ENCODE measurements at regions not wholly inside any gene's neighbourhood (a gene's known extent, or its start where the extent isn't known, plus 50 kb on each side); places are given as distances from the start of the nearest gene placed in this dataset.

DNA sequence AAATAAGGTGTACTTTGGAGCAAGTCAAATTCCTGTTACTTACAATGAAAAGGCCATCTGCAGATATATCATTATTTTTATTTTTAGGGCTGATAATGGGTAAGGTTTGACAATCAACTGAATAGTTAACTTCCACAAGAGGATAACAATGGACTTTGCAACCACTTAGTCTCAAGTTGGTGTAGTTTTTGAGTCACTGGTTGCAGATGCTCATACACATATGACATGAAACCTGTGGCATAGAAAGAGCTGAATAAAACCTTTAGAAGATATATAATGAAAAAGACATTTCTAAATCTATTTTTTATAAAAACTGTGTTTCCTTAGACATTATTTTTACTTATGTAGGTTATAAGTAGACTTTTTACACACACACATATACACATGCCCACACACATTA lies 2110.9 kb downstream of the PCDH7 start:
- no peak overlapping the region for H2BK20ac ChIP-seq (ENCODE audit: low read length)
- H3K4me2 ChIP-seq (ENCODE audit: insufficient read depth in 1 of 2, low read depth in 2 of 2, low read length in 2 of 2) = no peak overlapping the region
- no peak overlapping the region for H3K18ac ChIP-seq (ENCODE audit: extremely low read depth, low read length)
- TF ChIP-seq GTF2F1 (IDR thresholded peaks at IDR 0.05; ENCODE audit: borderline replicate concordance, low read depth, low read length) (no peak), HDAC2 (IDR thresholded peaks at IDR 0.05; ENCODE audit: borderline replicate concordance in 1 of 2, low read depth in 2 of 2, low read length in 2 of 2) (no peak), GABPA (IDR thresholded peaks at IDR 0.05; ENCODE audit: borderline replicate concordance, insufficient read depth, low read length) (no peak), CEBPB (IDR thresholded peaks at IDR 0.05; ENCODE audit: low read depth, low read length) (no peak), SAP30 (IDR thresholded peaks at IDR 0.05; ENCODE audit: insufficient read depth, insufficient replicate concordance, low read length) (no peak), SP2 (IDR thresholded peaks at IDR 0.05; ENCODE audit: low read length) (no peak), TEAD4 (IDR thresholded peaks at IDR 0.05; ENCODE audit: low read depth, low read length) (no peak), FOSL1 (IDR thresholded peaks at IDR 0.05; ENCODE audit: insufficient read depth, low read depth, low read length) (no peak), CHD1 (IDR thresholded peaks at IDR 0.05; ENCODE audit: low read depth, low read length) (no peak), PHF8 (conservative IDR thresholded peaks at IDR 0.05; ENCODE audit: low read depth, low read length) (no peak), CHD2 (IDR thresholded peaks at IDR 0.05; ENCODE audit: low read length) (no peak), TBP (IDR thresholded peaks at IDR 0.05; ENCODE audit: low read depth, low read length) (no peak), POU5F1 (IDR thresholded peaks at IDR 0.05; ENCODE audit: low read depth, low read length) (no peak)
- TF ChIP-seq, protein P1, sequence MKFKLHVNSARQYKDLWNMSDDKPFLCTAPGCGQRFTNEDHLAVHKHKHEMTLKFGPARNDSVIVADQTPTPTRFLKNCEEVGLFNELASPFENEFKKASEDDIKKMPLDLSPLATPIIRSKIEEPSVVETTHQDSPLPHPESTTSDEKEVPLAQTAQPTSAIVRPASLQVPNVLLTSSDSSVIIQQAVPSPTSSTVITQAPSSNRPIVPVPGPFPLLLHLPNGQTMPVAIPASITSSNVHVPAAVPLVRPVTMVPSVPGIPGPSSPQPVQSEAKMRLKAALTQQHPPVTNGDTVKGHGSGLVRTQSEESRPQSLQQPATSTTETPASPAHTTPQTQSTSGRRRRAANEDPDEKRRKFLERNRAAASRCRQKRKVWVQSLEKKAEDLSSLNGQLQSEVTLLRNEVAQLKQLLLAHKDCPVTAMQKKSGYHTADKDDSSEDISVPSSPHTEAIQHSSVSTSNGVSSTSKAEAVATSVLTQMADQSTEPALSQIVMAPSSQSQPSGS (IDR thresholded peaks at IDR 0.05; ENCODE audit: low read length) = no peak
- FAIRE-seq = no peak
- H3K9me3 ChIP-seq (ENCODE audit: insufficient read depth in 2 of 2, low read depth in 1 of 2, low read length in 1 of 2) = peaks cover 14 to 18% of the 10 kb centered on the region in 2 experiments
- H3K36me3 ChIP-seq (ENCODE audit: control insufficient read depth in 2 of 4, insufficient read depth in 4 of 4, low read length in 3 of 4) = no peaks in the 10 kb centered on the region
- H3K14ac ChIP-seq (ENCODE audit: insufficient read length) = no peak overlapping the region
- no peak overlapping the region for H3K4ac ChIP-seq (replicated peaks; ENCODE audit: insufficient read length, low read depth, low read length)
- H3K27me3 ChIP-seq (replicated peaks in 1 of 4; ENCODE audit: control insufficient read depth in 3 of 4, extremely low read depth in 1 of 4, insufficient read depth in 3 of 4, low read length in 3 of 4) = no peaks in the 10 kb centered on the region
- H2BK15ac ChIP-seq (ENCODE audit: low read length) = no peak overlapping the region
- H2AK5ac ChIP-seq (ENCODE audit: low read depth, low read length) = no peak overlapping the region
- H3K4me1 ChIP-seq (replicated peaks in 1 of 4; ENCODE audit: control insufficient read depth in 3 of 4, insufficient read depth in 4 of 4, low read length in 3 of 4) = no peaks in the 10 kb centered on the region
- H3K27ac ChIP-seq (ENCODE audit: low read depth, low read length) = no peak overlapping the region
- no peaks in the 10 kb centered on the region for H3K79me1 ChIP-seq (ENCODE audit: low read depth, low read length)
- no peak overlapping the region for H3K23ac ChIP-seq (ENCODE audit: insufficient read length)
- H2BK120ac ChIP-seq (replicated peaks; ENCODE audit: low read depth, low read length) = no peak overlapping the region
- H3K4me3 ChIP-seq (ENCODE audit: extremely low read depth in 1 of 4, insufficient read depth in 2 of 4, low read depth in 3 of 4, low read length in 4 of 4) = no peak overlapping the region
- no peak overlapping the region for H4K8ac ChIP-seq (ENCODE audit: extremely low read depth, insufficient read depth, low read length)
- no peak overlapping the region for H2AFZ ChIP-seq (ENCODE audit: low read length)
- ChIA-PET CTCF (ENCODE audit: partially characterized antibody) (no interaction called here), POLR2A (ENCODE audit: partially characterized antibody) (no interaction called here)
- no peak overlapping the region for H3K9ac ChIP-seq (replicated peaks in 1 of 4; ENCODE audit: extremely low read depth in 1 of 4, low read depth in 3 of 4, low read length in 3 of 4)
- no peak overlapping the region for H4K91ac ChIP-seq (replicated peaks; ENCODE audit: insufficient read length, low read length)
- no peaks in the 10 kb centered on the region; the same call in 1 of the 2 replicates for H3K23me2 ChIP-seq (ENCODE audit: low read depth, low read length)
- no peak overlapping the region for H2BK5ac ChIP-seq (ENCODE audit: low read depth, low read length)
- H3K79me2 ChIP-seq (ENCODE audit: control insufficient read depth in 1 of 2, insufficient read depth in 2 of 2, low read length in 2 of 2) = no peaks in the 10 kb centered on the region
- no peak overlapping the region for H2BK12ac ChIP-seq (ENCODE audit: low read depth, low read length)
- H3K56ac ChIP-seq (replicated peaks; ENCODE audit: insufficient read length, low read depth, low read length) = no peak overlapping the region
- H4K5ac ChIP-seq (ENCODE audit: insufficient read length, low read depth, low read length) = no peak overlapping the region
- H4K20me1 ChIP-seq (replicated peaks in 1 of 2; ENCODE audit: control insufficient read depth in 1 of 2, insufficient read depth in 2 of 2, low read length in 2 of 2) = no peaks in the 10 kb centered on the region
- no peak for DNase-seq (ENCODE audit: low read depth in 1 of 2, low spot score in 2 of 2)
